ENCODE measurements at regions not wholly inside any gene's neighbourhood (a gene's known extent, or its start where the extent isn't known, plus 50 kb on each side); places are given as distances from the start of the nearest gene placed in this dataset.
"Not testable (repeated sequence)": the region's sequence is repeated elsewhere in the genome, so short reads cannot be mapped to it uniquely, and the experiment has no call there.

- no peak for DNase-seq
Observed at GRCh38 chrX:45660477-45660876, 459.8 kb upstream of the DIPK2B start.

DNA sequence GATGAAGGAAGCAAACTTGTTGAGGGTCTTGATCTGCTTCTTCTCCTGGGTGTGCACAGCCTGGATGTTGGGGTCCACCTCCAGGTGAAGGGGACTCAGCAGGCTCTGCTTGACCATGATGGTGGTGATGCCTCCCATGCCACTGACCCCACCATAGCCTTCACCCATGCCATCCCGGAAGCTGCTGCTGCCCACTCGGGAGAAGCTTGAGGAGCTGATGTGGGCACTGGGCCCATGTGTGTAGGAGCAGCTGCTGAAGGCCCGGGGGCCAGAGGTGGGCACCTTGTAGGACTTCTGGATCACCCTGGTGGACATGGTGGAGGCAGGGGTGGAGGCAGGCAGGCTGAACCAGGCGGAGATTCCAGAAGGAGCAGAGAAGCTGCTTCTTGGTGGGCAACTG is 432.7 kb upstream of the DIPK2B start:
- DNase-seq, result no peak

GRCh38 chrX:45632506-45632905 is 431.8 kb upstream of the DIPK2B start:
- DNase-seq, result no peak

DNA sequence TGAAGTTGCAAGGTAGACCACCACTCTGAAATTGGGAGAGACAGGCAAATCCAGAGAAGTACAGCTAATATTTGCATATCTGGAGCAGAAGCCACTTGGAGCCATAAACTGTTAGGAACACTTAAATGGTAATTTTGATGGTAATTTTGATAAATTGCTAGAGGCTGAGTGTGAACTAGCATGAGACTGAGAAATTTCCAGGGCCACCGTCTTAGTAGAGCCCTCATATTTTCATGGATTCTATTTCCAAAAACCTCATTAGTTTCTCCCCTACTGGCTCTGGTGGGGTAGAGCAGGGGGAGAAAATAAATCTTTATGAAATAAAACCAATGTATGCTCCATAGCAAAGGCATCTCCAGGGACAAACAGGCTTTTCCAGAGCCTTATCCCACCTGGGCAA is 429.4 kb upstream of the DIPK2B start:
- no peak for DNase-seq

DNA sequence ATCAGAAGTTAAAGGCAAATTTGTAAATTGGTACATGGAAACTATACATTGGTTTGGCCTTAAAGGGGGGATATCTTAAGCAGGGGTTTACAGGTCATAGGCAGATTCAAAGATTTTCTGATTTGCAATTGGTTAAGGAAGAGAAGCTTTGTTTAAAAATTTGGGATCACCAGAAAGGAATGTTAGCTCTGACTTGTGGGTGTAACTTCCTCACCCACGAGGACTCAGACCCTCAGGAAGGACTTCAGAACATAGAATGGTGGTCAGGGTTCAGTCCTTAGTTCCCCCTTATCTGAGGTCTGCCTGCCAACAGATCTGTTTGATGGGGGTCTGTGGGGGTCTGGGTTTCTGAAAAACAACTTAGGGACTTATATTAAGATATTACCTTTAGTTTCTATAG is 427.4 kb upstream of the DIPK2B start:
- DNase-seq, result no peak

GRCh38 chrX:45623266-45623665 is 422.6 kb upstream of the DIPK2B start:
- DNase-seq, result no peak

DNA sequence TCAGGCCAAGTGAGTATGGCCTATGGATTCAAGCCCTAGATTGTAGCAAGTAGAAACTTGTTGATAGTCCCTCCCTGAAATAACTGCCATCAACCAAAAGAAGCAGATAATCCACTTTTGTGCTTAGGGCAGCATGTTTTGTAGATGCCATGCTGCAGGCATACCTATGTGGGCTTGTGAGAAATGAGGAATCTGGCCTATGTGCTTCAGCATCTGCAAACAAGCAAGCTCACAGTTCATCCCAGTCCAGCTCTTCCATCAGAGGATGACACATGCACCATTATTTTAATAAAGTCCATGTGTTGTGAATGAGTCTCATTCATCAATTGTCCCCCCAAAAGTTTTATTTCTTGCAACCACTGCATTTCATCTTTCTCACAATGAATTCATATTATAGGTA is 421.9 kb upstream of the DIPK2B start:
- no peak for DNase-seq

- DNase-seq, result no peak
Observed at GRCh38 chrX:45622042-45622423, 421.4 kb upstream of the DIPK2B start.

GRCh38 chrX:45621376-45622041 is 420.8 kb upstream of the DIPK2B start:
- DNase-seq, result no peak

DNA sequence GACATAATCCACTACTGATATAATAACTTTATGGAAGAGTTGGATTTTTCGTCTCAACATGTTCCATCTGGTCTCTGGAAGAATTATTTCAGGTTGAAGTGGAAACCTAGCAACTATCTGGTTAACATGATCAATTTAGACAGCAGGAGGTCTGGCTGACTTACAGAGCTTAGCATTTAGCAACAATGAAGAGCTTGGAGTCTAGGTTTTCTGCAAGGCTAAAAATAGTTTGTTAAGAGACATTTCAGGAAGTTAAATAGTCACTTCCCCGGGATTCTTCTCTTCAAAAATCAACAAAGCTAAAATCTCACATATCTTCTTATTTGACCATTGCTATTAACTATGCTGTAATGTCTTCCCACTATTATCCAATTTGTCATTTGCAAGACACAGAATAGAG is 418.6 kb upstream of the DIPK2B start:
- no peak for DNase-seq

- not testable (repeated sequence) for DNase-seq
Observed at GRCh38 chrX:45615591-45615990, 414.9 kb upstream of the DIPK2B start.

DNA sequence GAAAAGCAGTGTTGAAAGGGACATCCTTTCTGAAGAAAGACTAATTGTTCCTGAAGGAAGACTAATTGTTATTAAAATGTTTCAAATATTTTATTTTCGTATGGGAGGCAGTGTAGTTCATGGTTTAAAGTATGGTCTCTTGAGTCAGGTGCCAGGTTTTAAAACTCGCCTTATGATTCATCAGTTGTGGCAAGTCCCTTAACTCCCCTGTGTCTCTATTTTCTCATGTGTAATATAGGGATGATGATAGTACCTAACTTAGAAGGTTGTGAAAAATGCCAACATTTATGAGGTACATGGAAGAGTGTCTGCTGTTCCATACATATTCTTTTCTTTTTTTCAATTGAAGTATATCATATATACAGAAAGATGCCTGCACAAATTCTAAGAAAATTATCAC is 414.2 kb upstream of the DIPK2B start:
- no peak for DNase-seq

- no peak for DNase-seq
Observed at GRCh38 chrX:45602151-45602550, 401.5 kb upstream of the DIPK2B start.

GRCh38 chrX:45601052-45601451 is 400.4 kb upstream of the DIPK2B start:
- DNase-seq, result no peak

DNA sequence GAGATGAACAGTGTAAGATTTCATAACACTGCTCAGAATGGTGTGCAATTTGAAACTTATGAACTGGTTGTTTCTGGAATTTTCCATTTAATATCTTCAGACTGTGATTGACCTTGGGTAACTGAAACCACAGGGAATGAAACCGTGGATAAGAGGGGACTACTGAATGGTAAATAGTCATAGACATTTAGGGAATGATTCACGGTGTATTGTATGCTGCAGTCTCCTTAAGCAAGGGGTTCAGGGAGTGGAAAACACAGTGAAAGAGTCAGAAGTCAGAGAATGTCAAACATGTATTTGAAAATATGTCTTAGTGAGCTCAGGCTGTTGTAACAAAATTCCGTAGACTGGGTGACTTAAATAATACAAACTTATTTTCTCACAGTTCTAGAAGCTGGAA is 398.2 kb upstream of the DIPK2B start:
- no peak for DNase-seq

DNA sequence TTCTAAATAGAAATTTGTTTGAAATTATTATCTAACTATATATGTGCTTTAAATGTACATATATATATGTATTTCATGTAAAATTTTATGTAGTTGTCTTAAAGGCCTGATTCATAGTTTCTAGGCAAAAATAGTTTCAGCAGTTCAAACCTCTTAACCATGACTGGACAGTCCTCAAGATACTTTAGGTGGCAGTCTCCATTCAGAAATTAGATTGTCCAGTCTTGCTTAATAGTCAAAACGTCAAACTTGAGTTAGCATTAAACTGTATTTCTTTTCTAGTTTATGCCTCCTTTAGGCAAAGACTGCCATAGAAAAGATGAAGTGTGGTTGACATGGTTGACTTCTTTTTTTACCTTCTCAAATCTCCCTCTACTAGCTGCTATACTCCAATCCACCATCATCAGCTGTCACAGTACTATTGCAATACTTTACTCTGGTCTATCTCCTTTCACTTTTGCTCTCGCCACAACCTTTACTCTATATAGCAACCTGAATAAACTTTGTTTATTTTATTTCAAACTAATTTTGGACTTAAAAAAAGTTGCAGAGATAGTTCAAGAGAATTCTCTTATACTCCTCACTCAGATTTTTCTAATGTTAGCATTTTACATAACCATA is 395.6 kb upstream of the DIPK2B start:
- no peak for DNase-seq

- DNase-seq, result no peak
Observed at GRCh38 chrX:45592101-45592500, 391.4 kb upstream of the DIPK2B start.

DNA sequence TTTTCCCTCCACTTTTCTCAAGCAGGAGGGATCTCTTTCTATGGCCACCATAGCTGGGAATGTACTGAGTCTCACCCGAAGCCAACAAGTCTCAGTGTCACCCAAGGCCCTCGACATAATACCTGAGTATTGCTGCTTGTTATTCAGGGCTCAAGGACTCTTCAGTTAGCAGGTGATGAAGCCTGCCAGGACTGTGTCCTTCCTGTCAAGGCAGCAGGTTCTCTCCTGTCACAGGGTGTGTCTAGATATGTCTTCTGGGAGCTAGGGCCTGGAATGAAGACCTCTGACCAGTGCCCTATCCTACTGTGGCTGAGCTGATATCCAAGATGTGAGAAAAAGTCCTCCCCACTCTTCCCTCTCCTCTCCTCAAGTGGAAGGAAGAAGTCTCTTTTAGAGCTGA is 391.0 kb upstream of the DIPK2B start:
- DNase-seq, result no peak

- no peak for DNase-seq
Observed at GRCh38 chrX:45584717-45585116, 384.0 kb upstream of the DIPK2B start.

DNA sequence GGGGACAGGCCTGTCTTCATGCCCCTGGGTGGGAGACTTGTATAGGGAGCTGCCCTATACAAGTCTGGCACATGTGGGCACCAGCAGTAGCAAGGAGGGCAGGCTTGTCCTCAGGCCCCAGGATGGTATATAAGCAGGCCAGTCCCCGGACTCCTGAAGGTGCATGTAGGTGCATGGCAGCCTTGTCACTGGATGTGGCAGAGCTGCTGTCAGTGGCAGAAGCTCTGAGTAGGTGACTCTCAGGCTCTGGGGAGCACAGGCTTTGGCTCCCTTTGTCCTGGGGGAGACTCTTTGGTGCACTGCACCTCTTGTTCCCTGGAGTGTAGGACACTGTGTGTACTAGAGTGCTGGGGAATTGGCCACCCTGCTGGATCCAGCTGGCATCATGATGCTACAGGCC is 376.7 kb upstream of the DIPK2B start:
- no peak for DNase-seq

GRCh38 chrX:45571453-45571852 is 370.8 kb upstream of the DIPK2B start:
- no peak for DNase-seq

- DNase-seq, result no peak
Observed at GRCh38 chrX:45566456-45566855, 365.8 kb upstream of the DIPK2B start.

DNA sequence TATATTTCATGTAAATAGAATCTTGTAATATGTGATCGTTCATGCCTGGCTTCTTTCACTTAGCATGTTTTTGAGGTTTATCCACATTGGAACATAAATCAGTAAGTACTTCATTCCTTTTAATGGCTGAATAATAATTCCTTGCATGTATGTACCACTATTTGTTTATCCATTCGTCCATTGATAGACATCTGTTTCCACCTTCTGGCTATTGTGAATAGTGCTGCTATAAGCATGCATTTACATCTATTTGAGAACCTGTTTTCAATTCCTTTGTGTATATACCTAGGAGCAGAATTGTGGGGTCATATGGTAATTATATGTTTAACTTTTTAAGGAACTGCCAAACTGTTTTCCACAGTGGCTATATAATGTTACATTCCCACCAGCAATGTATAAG is 356.7 kb upstream of the DIPK2B start:
- no peak for DNase-seq

DNA sequence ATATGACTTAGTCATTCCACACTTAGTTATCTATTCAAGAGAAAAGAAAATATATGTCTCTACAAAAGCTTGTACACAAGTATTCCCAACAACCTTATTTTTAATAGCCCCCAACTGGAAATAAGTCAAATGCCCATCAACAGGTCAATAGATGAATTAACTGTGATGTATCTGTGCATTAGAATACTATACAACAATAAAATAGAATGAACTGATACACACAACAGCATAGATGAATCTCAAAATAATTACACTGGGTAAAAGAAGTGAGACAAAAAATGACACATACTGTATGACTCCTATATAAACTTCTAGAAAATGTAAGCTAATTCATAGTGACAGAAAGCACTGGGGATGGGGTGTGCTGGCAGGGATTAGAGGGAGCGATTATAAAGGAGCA is 354.1 kb upstream of the DIPK2B start:
- DNase-seq, result no peak

- no peak for DNase-seq
Observed at GRCh38 chrX:45553417-45553816, 352.7 kb upstream of the DIPK2B start.

Measured in stimulated activated CD4-positive, alpha-beta T cell treated with anti-CD3 and anti-CD28 coated beads, Interleukin-4, amount 100 ng/mL, for 4 hours (primary cell).